ENCODE measurements at regions not wholly inside any gene's neighbourhood (a gene's known extent, or its start where the extent isn't known, plus 50 kb on each side); places are given as distances from the start of the nearest gene placed in this dataset.

DNA sequence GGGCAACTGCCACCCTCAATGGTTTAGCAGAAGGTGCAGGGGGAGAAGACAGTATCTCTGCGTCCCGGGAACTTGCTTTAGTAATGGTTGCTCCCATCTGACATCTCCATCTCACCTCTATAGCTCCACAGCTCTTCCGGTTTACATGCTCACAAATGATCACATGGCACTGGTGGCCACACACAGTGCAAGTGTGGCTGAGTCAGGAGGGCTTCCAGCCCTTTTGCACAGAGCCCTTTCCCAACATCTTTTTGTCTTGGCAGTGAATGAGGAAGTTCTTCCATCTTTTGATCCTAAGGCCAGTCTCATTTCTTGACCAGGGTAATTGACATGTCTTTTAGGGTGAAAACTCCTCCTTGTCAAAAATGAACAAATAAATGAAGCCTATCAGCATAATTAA lies 347.7 kb downstream of the LPIN1 start:
- H3K27ac ChIP-seq = no peak overlapping the region
- H3K4me1 ChIP-seq (replicated peaks in 1 of 2) = peaks cover 3 to 5% of the 10 kb centered on the region in 2 donors
- in situ Hi-C loops (cut with MboI; ENCODE audit: low pct_unique_long_range_greater_than_20kb in 2 of 9, low sequenced_read_pairs in 9 of 9, unreplicated experiment in 9 of 9) = no loop called here
- H3K4me3 ChIP-seq = no peak overlapping the region
- 86 to 100% (median 95%) methylated on average over 1 to 3 of the region's 3 CpGs; no CpG with 5 or more reads in 4 of the 10 experiments for WGBS, 10 experiments
- no peak for ATAC-seq (replicated peaks in 6 of 8)

DNA sequence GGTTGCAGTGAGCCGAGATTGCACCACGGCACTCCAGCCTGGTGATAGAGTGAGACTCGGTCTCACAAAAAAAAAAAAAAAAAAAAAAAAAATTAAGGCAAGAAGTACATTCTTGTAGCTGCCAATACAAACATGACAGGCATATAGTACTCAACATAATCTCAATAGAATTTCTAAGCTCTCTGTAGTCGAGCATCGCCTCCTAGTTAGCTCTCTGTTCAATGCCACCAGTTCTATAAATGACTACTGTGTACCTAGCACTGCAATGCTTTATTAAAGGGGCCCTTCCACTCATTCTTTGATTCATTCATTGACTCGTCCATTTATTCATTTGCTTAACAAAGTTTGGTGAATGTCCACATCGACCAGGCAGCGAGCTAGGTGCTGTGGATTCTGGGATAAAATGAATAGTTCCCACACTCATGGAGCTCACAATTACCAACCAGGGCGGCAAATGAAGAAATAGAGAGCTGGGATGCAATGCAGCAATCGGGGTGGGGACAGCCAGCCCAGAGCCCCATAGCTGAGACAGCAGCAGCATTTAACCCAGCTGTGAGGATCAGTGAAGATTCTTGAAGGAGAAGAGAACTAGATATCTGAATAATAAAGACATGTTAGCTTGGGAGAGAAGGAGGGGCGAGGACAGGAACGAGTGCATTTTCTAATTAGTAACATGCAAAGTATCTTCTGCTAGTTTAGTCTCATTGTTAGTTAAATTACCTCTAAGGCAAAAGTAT lies 349.8 kb downstream of the LPIN1 start:
- H3K4me1 ChIP-seq (replicated peaks in 1 of 2) = peaks cover 3 to 5% of the 10 kb centered on the region in 2 donors
- in situ Hi-C loops (cut with MboI; ENCODE audit: low pct_unique_long_range_greater_than_20kb in 2 of 9, low sequenced_read_pairs in 9 of 9, unreplicated experiment in 9 of 9) = no loop called here
- ATAC-seq (replicated peaks in 6 of 8) = peak in 3 of 8 experiments; percentile 9 to 58 (median 52)
- 33 to 84% (median 53%) methylated on average over 5 to 12 of the region's 12 CpGs for WGBS, 10 experiments
- H3K27ac ChIP-seq = no peak overlapping the region
- no peak overlapping the region for H3K4me3 ChIP-seq

- ATAC-seq (replicated peaks in 6 of 8) = peak in 2 of 8 experiments; percentile 23 to 68
- no peak overlapping the region for H3K27ac ChIP-seq
- in situ Hi-C loops (cut with MboI; ENCODE audit: low pct_unique_long_range_greater_than_20kb in 2 of 9, low sequenced_read_pairs in 9 of 9, unreplicated experiment in 9 of 9) = no loop called here
- no peak overlapping the region for H3K4me3 ChIP-seq
- 20 to 80% (median 64%) methylated on average over 4 to 7 of the region's 7 CpGs for WGBS, 10 experiments
- H3K4me1 ChIP-seq (replicated peaks in 1 of 2) = peaks cover 3 to 5% of the 10 kb centered on the region in 2 donors
These were observed 350.5 kb downstream of the LPIN1 start for GRCh38 chr2:12096788-12097449.

- Histone ChIP-seq H3K4me3 (no peak overlapping the region), H3K4me1 (replicated peaks in 1 of 2) (peaks cover 3 to 5% of the 10 kb centered on the region in 2 donors), H3K27ac (no peak overlapping the region)
- peak in 3 of 8 experiments; percentile 36 to 64 (median 38) for ATAC-seq (replicated peaks in 6 of 8)
- WGBS, 10 experiments = 60 to 100% (median 84%) methylated on average over 1 to 7 of the region's 7 CpGs
- in situ Hi-C loops (cut with MboI; ENCODE audit: low pct_unique_long_range_greater_than_20kb in 2 of 9, low sequenced_read_pairs in 9 of 9, unreplicated experiment in 9 of 9) = no loop called here
These were observed 351.4 kb downstream of the LPIN1 start for GRCh38 chr2:12097859-12098258.

- WGBS, 10 experiments = 50 to 85% (median 80%) methylated on average over 1 to 3 of the region's 3 CpGs; no CpG with 5 or more reads in 3 of the 10 experiments
- Histone ChIP-seq H3K27ac (no peak overlapping the region), H3K4me3 (no peak overlapping the region), H3K4me1 (replicated peaks in 1 of 2) (peaks cover 3 to 5% of the 10 kb centered on the region in 2 donors)
- no peak for ATAC-seq (replicated peaks in 6 of 8)
- in situ Hi-C loops (cut with MboI; ENCODE audit: low pct_unique_long_range_greater_than_20kb in 2 of 9, low sequenced_read_pairs in 9 of 9, unreplicated experiment in 9 of 9) = no loop called here
These were observed 352.9 kb downstream of the LPIN1 start for GRCh38 chr2:12099374-12099773.

DNA sequence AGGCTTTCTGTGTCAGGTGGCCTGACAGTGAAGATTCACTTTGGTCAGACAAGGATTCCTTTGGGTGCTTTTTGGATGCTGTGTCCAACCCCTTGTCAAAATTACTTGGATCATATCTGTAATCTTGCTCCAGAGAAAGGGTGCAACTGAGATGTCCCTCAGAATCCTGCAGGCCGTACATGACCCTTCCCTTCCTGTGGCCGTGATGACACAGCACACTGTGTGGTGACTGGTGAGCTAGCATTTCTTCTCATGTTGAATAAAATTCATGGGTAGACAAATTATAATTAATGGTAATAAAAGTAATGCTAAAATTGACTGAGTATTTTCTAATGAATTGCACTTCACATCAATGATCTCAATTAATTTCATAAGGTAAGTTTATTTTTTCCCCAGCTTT lies 356.2 kb downstream of the LPIN1 start:
- 93 to 100% (median 94%) methylated on average over 1 to 2 of the region's 2 CpGs; no CpG with 5 or more reads in 5 of the 10 experiments for WGBS, 10 experiments
- no peak for ATAC-seq (replicated peaks in 6 of 8)

GRCh38 chr2:12105180-12105579 lies 358.7 kb downstream of the LPIN1 start:
- H3K4me3 ChIP-seq = no peak overlapping the region
- H3K27ac ChIP-seq = no peak overlapping the region
- 90 to 100% (median 98%) methylated on average over 1 to 10 of the region's 10 CpGs; no CpG with 5 or more reads in 4 of the 10 experiments for WGBS, 10 experiments
- peaks cover 4 to 7% of the 10 kb centered on the region in 2 donors for H3K4me1 ChIP-seq (replicated peaks in 1 of 2)
- no peak for ATAC-seq (replicated peaks in 6 of 8)
- in situ Hi-C loops (cut with MboI; ENCODE audit: low pct_unique_long_range_greater_than_20kb in 2 of 9, low sequenced_read_pairs in 9 of 9, unreplicated experiment in 9 of 9) = no loop called here

More for the DNA sequence above, 356.2 kb downstream of the LPIN1 start:
- no peaks in the 10 kb centered on the region for H3K4me1 ChIP-seq (replicated peaks in 1 of 2)
- H3K4me3 ChIP-seq = no peak overlapping the region
- in situ Hi-C loops (cut with MboI; ENCODE audit: low pct_unique_long_range_greater_than_20kb in 2 of 9, low sequenced_read_pairs in 9 of 9, unreplicated experiment in 9 of 9) = no loop called here
- no peak overlapping the region for H3K27ac ChIP-seq

DNA sequence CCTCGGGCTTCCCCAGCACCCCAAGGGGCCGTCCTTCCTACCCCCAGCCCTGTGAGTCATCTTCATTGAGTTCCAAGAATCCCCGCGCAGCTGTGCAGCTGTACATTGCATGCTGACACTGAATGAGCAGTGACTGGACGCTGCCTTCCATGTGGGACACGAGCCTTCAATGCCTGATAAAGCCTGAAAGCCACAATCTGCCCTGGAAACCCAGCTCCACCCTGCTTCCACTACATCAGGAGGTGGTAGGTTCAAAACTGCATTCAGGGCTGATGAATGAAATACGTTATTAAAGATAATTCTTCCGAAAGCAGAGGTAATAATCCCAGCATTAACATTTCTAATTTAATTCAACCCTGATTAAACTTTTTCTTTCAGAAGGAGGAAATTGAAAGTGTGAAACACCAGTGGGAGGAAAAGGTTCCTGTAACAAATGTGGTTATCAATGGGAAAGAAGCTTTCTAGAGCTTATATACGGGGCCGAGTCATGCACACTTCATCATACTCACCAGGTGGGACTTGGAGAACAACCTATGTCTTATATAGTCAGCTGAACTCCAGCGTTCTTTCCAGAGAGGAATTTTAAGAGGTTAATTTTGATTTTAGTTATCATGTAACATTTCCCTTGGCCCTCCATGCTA lies 360.1 kb downstream of the LPIN1 start:
- peak; percentile 89 to 99 (median 92) for ATAC-seq (replicated peaks in 6 of 8)
- Histone ChIP-seq H3K4me1 (replicated peaks in 1 of 2) (peaks cover 9 to 16% of the 10 kb centered on the region in 2 donors), H3K27ac (no peak overlapping the region), H3K4me3 (no peak overlapping the region)
- 29 to 100% (median 73%) methylated on average over 1 to 8 of the region's 11 CpGs for WGBS, 10 experiments
- in situ Hi-C loops (cut with MboI; ENCODE audit: low pct_unique_long_range_greater_than_20kb in 2 of 9, low sequenced_read_pairs in 9 of 9, unreplicated experiment in 9 of 9) = no loop called here

GRCh38 chr2:12107321-12107720 lies 360.9 kb downstream of the LPIN1 start:
- Histone ChIP-seq H3K4me3 (no peak overlapping the region), H3K27ac (no peak overlapping the region), H3K4me1 (replicated peaks in 1 of 2) (peaks cover 9 to 16% of the 10 kb centered on the region in 2 donors)
- in situ Hi-C loops (cut with MboI; ENCODE audit: low pct_unique_long_range_greater_than_20kb in 2 of 9, low sequenced_read_pairs in 9 of 9, unreplicated experiment in 9 of 9) = no loop called here
- WGBS, 10 experiments = 56 to 93% (median 68%) methylated on average over 1 to 4 of the region's 4 CpGs; no CpG with 5 or more reads in 2 of the 10 experiments
- ATAC-seq (replicated peaks in 6 of 8) = no peak

DNA sequence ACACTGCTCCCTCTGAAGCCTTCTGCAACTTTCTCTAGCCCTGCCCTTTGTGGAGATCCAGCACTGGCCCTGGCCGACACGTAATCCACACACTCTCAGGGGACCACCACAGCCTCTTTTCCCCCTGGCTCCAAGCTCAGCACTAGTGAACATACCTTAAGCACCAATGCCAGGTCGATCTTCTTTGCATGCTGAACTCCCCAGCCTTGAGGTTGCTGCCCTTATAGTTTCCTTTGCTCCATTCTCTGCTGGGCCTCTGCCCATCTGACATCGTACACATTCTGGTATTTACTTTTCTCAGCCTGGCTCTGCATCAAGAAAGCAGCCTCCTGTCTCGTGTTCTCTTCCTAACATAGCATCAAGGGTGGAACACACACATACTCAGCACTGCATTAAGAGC lies 361.5 kb downstream of the LPIN1 start:
- in situ Hi-C loops (cut with MboI; ENCODE audit: low pct_unique_long_range_greater_than_20kb in 2 of 9, low sequenced_read_pairs in 9 of 9, unreplicated experiment in 9 of 9) = no loop called here
- Histone ChIP-seq H3K4me3 (no peak overlapping the region), H3K27ac (no peak overlapping the region), H3K4me1 (replicated peaks in 1 of 2) (peaks cover 9 to 17% of the 10 kb centered on the region in 2 donors)
- 47 to 100% (median 77%) methylated on average over 1 to 4 of the region's 5 CpGs; no CpG with 5 or more reads in 4 of the 10 experiments for WGBS, 10 experiments
- ATAC-seq (replicated peaks in 6 of 8) = peak in 3 of 8 experiments; percentile 19 to 72 (median 38)

GRCh38 chr2:12109363-12110017 lies 363.1 kb downstream of the LPIN1 start:
- in situ Hi-C loops (cut with MboI; ENCODE audit: low pct_unique_long_range_greater_than_20kb in 2 of 9, low sequenced_read_pairs in 9 of 9, unreplicated experiment in 9 of 9) = no loop called here
- peaks cover 9 to 26% of the 10 kb centered on the region in 2 donors for H3K4me1 ChIP-seq (replicated peaks in 1 of 2)
- WGBS, 10 experiments = 67 to 100% (median 73%) methylated on average over 1 to 4 of the region's 4 CpGs; no CpG with 5 or more reads in 2 of the 10 experiments
- H3K4me3 ChIP-seq = no peak overlapping the region
- no peak overlapping the region for H3K27ac ChIP-seq
- ATAC-seq (replicated peaks in 6 of 8) = no peak

DNA sequence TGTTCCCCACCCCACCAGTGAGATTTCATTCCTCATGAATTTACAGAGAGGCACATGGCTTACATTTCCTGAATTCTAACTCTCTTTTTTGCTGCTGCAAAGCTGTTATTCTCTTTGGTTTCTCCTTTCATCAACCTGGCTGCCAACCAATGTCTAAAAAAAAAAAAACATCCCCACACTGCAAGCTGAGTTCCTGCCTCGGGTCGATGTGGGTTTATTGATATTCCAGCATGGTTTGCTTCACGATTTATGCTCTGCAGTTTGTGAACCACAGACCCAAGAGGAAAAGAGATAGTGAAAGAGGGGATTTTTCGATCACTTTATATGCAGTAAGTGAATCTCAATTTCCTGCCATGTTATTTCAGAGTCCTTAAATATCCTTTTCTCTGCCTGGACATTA lies 363.6 kb downstream of the LPIN1 start:
- H3K4me3 ChIP-seq = no peak overlapping the region
- ATAC-seq (replicated peaks in 6 of 8) = peak in 3 of 8 experiments; percentile 10 to 68 (median 21)
- peaks cover 9 to 26% of the 10 kb centered on the region in 2 donors for H3K4me1 ChIP-seq (replicated peaks in 1 of 2)
- H3K27ac ChIP-seq = peak overlapping the region in 1 of 2 donors; percentile 11
- WGBS, 10 experiments = 11 to 83% (median 37%) methylated on average over 2 to 4 of the region's 4 CpGs; no CpG with 5 or more reads in 1 of the 10 experiments
- in situ Hi-C loops (cut with MboI; ENCODE audit: low pct_unique_long_range_greater_than_20kb in 2 of 9, low sequenced_read_pairs in 9 of 9, unreplicated experiment in 9 of 9) = no loop called here

All from motor neuron (in vitro differentiated cells).